ENCODE measurements at regions not wholly inside any gene's neighbourhood (a gene's known extent, or its start where the extent isn't known, plus 50 kb on each side); places are given as distances from the start of the nearest gene placed in this dataset.

GRCh38 chr17:79354173-79354820, 256.6 kb downstream of the RBFOX3 start:
- H3K27ac ChIP-seq: no peak overlapping the region
- H3K27me3 ChIP-seq (ENCODE audit: insufficient read depth, low read depth): peaks cover 89% of the 10 kb centered on the region
- no peak overlapping the region for H3K4me3 ChIP-seq
- ChIA-PET CTCF (no interaction called here), POLR2A (ENCODE audit: unreplicated experiment) (no interaction called here)
- no peaks in the 10 kb centered on the region for H3K9me2 ChIP-seq (ENCODE audit: insufficient read depth)
- no peak overlapping the region for H3K4me2 ChIP-seq
- H3K4me1 ChIP-seq (replicated peaks; ENCODE audit: insufficient read depth): no peaks in the 10 kb centered on the region
- BruUV-seq (replicated peaks): no TSS peak
- no peaks in the 10 kb centered on the region for H3K79me2 ChIP-seq (ENCODE audit: low read depth)
- no peak overlapping the region for H2AFZ ChIP-seq
- no peaks in the 10 kb centered on the region for H4K20me1 ChIP-seq (ENCODE audit: insufficient read depth)
- H3K9me3 ChIP-seq (ENCODE audit: insufficient read depth, low read depth): no peaks in the 10 kb centered on the region
- H3K36me3 ChIP-seq (ENCODE audit: low read depth): no peaks in the 10 kb centered on the region
- H3F3A ChIP-seq (ENCODE audit: insufficient read depth, low read depth): no peaks in the 10 kb centered on the region
- intact Hi-C loops (cut with micrococcal nuclease; ENCODE audit: unreplicated experiment): no loop called here
- no peak for DNase-seq
- TF ChIP-seq, protein P1, sequence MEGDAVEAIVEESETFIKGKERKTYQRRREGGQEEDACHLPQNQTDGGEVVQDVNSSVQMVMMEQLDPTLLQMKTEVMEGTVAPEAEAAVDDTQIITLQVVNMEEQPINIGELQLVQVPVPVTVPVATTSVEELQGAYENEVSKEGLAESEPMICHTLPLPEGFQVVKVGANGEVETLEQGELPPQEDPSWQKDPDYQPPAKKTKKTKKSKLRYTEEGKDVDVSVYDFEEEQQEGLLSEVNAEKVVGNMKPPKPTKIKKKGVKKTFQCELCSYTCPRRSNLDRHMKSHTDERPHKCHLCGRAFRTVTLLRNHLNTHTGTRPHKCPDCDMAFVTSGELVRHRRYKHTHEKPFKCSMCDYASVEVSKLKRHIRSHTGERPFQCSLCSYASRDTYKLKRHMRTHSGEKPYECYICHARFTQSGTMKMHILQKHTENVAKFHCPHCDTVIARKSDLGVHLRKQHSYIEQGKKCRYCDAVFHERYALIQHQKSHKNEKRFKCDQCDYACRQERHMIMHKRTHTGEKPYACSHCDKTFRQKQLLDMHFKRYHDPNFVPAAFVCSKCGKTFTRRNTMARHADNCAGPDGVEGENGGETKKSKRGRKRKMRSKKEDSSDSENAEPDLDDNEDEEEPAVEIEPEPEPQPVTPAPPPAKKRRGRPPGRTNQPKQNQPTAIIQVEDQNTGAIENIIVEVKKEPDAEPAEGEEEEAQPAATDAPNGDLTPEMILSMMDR (conservative IDR thresholded peaks at IDR 0.05): no peak
- no peak for TF ChIP-seq EZH2 (IDR thresholded peaks at IDR 0.05; ENCODE audit: low read depth)

DNA sequence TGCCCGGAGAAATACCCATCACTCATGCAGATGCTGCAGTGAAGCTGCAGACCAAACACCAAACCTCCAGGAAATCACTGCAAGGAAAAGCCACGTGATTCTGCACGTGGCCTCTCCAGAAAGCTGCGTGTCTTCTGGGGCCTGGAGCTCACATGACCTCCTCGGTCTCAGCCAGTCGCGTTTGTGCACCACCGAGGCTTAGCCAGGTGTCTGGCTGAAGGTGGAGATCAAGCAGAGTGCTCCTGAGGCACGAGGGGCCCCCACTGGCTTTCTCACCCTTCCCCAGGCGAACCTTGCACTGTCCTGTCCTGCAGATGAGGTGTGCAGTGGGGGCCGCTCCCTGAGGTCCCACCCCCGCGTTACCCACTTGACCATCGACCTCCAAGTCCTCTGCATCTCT, 257.3 kb downstream of the RBFOX3 start:
- intact Hi-C loops (cut with micrococcal nuclease; ENCODE audit: unreplicated experiment): no loop called here
- no peaks in the 10 kb centered on the region for H3K9me3 ChIP-seq (ENCODE audit: insufficient read depth, low read depth)
- H3K9me2 ChIP-seq (ENCODE audit: insufficient read depth): no peaks in the 10 kb centered on the region
- no peak for DNase-seq
- ChIA-PET POLR2A (ENCODE audit: unreplicated experiment) (no interaction called here), CTCF (no interaction called here)
- H3K27me3 ChIP-seq (ENCODE audit: insufficient read depth, low read depth): peaks cover 88% of the 10 kb centered on the region
- no peaks in the 10 kb centered on the region for H3K79me2 ChIP-seq (ENCODE audit: low read depth)
- H3K4me3 ChIP-seq: no peak overlapping the region
- TF ChIP-seq EZH2 (IDR thresholded peaks at IDR 0.05; ENCODE audit: low read depth): no peak
- TF ChIP-seq, protein P1 (conservative IDR thresholded peaks at IDR 0.05): no peak
- H3K4me2 ChIP-seq: no peak overlapping the region
- no peaks in the 10 kb centered on the region for H3K36me3 ChIP-seq (ENCODE audit: low read depth)
- H3K27ac ChIP-seq: no peak overlapping the region
- no peaks in the 10 kb centered on the region for H3F3A ChIP-seq (ENCODE audit: insufficient read depth, low read depth)
- no TSS peak for BruUV-seq (replicated peaks)
- H3K4me1 ChIP-seq (replicated peaks; ENCODE audit: insufficient read depth): no peaks in the 10 kb centered on the region
- H4K20me1 ChIP-seq (ENCODE audit: insufficient read depth): no peaks in the 10 kb centered on the region
- no peak overlapping the region for H2AFZ ChIP-seq

GRCh38 chr17:79353016-79353415, 257.8 kb downstream of the RBFOX3 start:
- no peak for TF ChIP-seq EZH2 (IDR thresholded peaks at IDR 0.05; ENCODE audit: low read depth)
- TF ChIP-seq, protein P1 (conservative IDR thresholded peaks at IDR 0.05): no peak
- Histone ChIP-seq H3K9me2 (ENCODE audit: insufficient read depth) (no peaks in the 10 kb centered on the region), H3F3A (ENCODE audit: insufficient read depth, low read depth) (no peaks in the 10 kb centered on the region), H2AFZ (no peak overlapping the region), H4K20me1 (ENCODE audit: insufficient read depth) (no peaks in the 10 kb centered on the region), H3K9me3 (ENCODE audit: insufficient read depth, low read depth) (no peaks in the 10 kb centered on the region), H3K27ac (no peak overlapping the region), H3K4me3 (no peak overlapping the region), H3K79me2 (ENCODE audit: low read depth) (no peaks in the 10 kb centered on the region), H3K4me1 (replicated peaks; ENCODE audit: insufficient read depth) (no peaks in the 10 kb centered on the region), H3K4me2 (no peak overlapping the region), H3K27me3 (ENCODE audit: insufficient read depth, low read depth) (peaks cover 85% of the 10 kb centered on the region), H3K36me3 (ENCODE audit: low read depth) (no peaks in the 10 kb centered on the region)
- no TSS peak for BruUV-seq (replicated peaks)
- no peak for DNase-seq
- intact Hi-C loops (cut with micrococcal nuclease; ENCODE audit: unreplicated experiment): no loop called here
- ChIA-PET CTCF (no interaction called here), POLR2A (ENCODE audit: unreplicated experiment) (no interaction called here)
